Subcutaneous abdominal adipose tissue (tissue), 5 donors: ENCODE measurements at regions not wholly inside any gene's neighbourhood (a gene's known extent, or its start where the extent isn't known, plus 50 kb on each side); places are given as distances from the start of the nearest gene placed in this dataset.
"Not testable (repeated sequence)": the region's sequence is repeated elsewhere in the genome, so short reads cannot be mapped to it uniquely, and the experiment has no call there.

Experiments
- H3K27ac ChIP-seq: one replicate; pipeline ENCODE4 v1.7.0; 2013; ENCODE audit warnings: low read depth, mild to moderate bottlenecking, inconsistent platforms, low read length, moderate library complexity
- H3K27me3 ChIP-seq, 5 donors: one replicate each; pipeline ENCODE4 v1.7.0; 2013; ENCODE audit warnings: low read length in 5 of 5, inconsistent platforms in 1 of 5; ENCODE audit not compliant: control insufficient read depth in 5 of 5, insufficient read depth in 4 of 5
- H3K36me3 ChIP-seq, 5 donors: one replicate each; pipeline ENCODE4 v1.7.0; 2013; ENCODE audit warnings: low read length in 5 of 5; ENCODE audit not compliant: control insufficient read depth in 5 of 5, insufficient read depth in 5 of 5
- H3K4me1 ChIP-seq, 5 donors: one replicate each; pipeline ENCODE4 v1.7.0; 2013; ENCODE audit warnings: low read length in 5 of 5, mild to moderate bottlenecking in 3 of 5, moderate library complexity in 1 of 5; ENCODE audit not compliant: control insufficient read depth in 5 of 5, insufficient read depth in 5 of 5
- H3K4me3 ChIP-seq, 5 donors: one replicate each; pipeline ENCODE4 v1.7.0; 2013; ENCODE audit warnings: low read length in 5 of 5, low read depth in 1 of 5
- H3K9ac ChIP-seq, 5 donors: one replicate each; pipeline ENCODE4 v1.7.0; 2013; ENCODE audit warnings: low read length in 5 of 5, mild to moderate bottlenecking in 4 of 5, moderate library complexity in 3 of 5
- H3K9me3 ChIP-seq, 5 donors: one replicate each; pipeline ENCODE4 v1.7.0; 2013; ENCODE audit warnings: low read length in 5 of 5; ENCODE audit not compliant: control insufficient read depth in 5 of 5
- donor health status: healthy.
- donor health status: healthy.
- donor health status: healthy.
- donor health status: healthy.
- donor health status: healthy.

GRCh38 chr10:21122907-21123306 is 225.8 kb upstream of the NEBL start:
- Histone ChIP-seq H3K4me3 (no peak overlapping the region), H3K9me3 (no peaks in the 10 kb centered on the region), H3K27me3 (peaks cover 0 to 2% (median 0%) of the 10 kb centered on the region in 5 donors), H3K36me3 (no peaks in the 10 kb centered on the region), H3K9ac (no peak overlapping the region), H3K4me1 (no peaks in the 10 kb centered on the region), H3K27ac (no peak overlapping the region)

- H3K9ac ChIP-seq, H3K27ac ChIP-seq, H3K4me1 ChIP-seq, H3K4me3 ChIP-seq, H3K9me3 ChIP-seq, H3K36me3 ChIP-seq, H3K27me3 ChIP-seq: not testable (repeated sequence)
Observed at GRCh38 chr10:21121822-21122221, 224.7 kb upstream of the NEBL start.

- no peak overlapping the region for H3K4me3 ChIP-seq
Observed at GRCh38 chr10:21114683-21115082, 217.6 kb upstream of the NEBL start.

GRCh38 chr10:21110358-21110757 is 213.2 kb upstream of the NEBL start:
- no peaks in the 10 kb centered on the region for H3K4me1 ChIP-seq
- H3K9me3 ChIP-seq: peaks cover 0 to 6% (median 0%) of the 10 kb centered on the region in 5 donors
- H3K4me3 ChIP-seq: no peak overlapping the region
- no peaks in the 10 kb centered on the region for H3K27me3 ChIP-seq
- no peak overlapping the region for H3K9ac ChIP-seq
- H3K27ac ChIP-seq: no peak overlapping the region
- no peaks in the 10 kb centered on the region for H3K36me3 ChIP-seq

More at GRCh38 chr10:21114683-21115082, 217.6 kb upstream of the NEBL start:
- Histone ChIP-seq H3K27ac (no peak overlapping the region), H3K36me3 (no peaks in the 10 kb centered on the region), H3K9me3 (peaks cover 0 to 6% (median 0%) of the 10 kb centered on the region in 5 donors), H3K4me1 (no peaks in the 10 kb centered on the region), H3K27me3 (peaks cover 0 to under 1% (median 0%) of the 10 kb centered on the region in 5 donors), H3K9ac (no peak overlapping the region)

GRCh38 chr10:21106931-21107330 is 209.8 kb upstream of the NEBL start:
- H3K4me1 ChIP-seq, H3K4me3 ChIP-seq, H3K9ac ChIP-seq, H3K36me3 ChIP-seq, H3K27ac ChIP-seq, H3K27me3 ChIP-seq, H3K9me3 ChIP-seq: not testable (repeated sequence)

GRCh38 chr10:21105331-21105730 is 208.2 kb upstream of the NEBL start:
- not testable (repeated sequence) for H3K4me1 ChIP-seq, H3K27me3 ChIP-seq, H3K27ac ChIP-seq, H3K9me3 ChIP-seq, H3K9ac ChIP-seq, H3K36me3 ChIP-seq, H3K4me3 ChIP-seq

GRCh38 chr10:21100871-21101514 is 203.9 kb upstream of the NEBL start:
- no peak overlapping the region for H3K4me3 ChIP-seq
- H3K9me3 ChIP-seq: no peaks in the 10 kb centered on the region
- H3K9ac ChIP-seq: no peak overlapping the region
- H3K27me3 ChIP-seq: no peaks in the 10 kb centered on the region
- H3K4me1 ChIP-seq: peaks cover 0 to 4% (median 0%) of the 10 kb centered on the region in 5 donors
- H3K36me3 ChIP-seq: no peaks in the 10 kb centered on the region
- no peak overlapping the region for H3K27ac ChIP-seq

- Histone ChIP-seq H3K36me3 (no peaks in the 10 kb centered on the region), H3K27me3 (no peaks in the 10 kb centered on the region), H3K27ac (no peak overlapping the region), H3K4me3 (no peak overlapping the region), H3K9ac (no peak overlapping the region), H3K9me3 (no peaks in the 10 kb centered on the region), H3K4me1 (peaks cover 0 to 4% (median 0%) of the 10 kb centered on the region in 5 donors)
Observed at GRCh38 chr10:21100190-21100589, 203.1 kb upstream of the NEBL start.

- Histone ChIP-seq H3K9me3 (no peaks in the 10 kb centered on the region), H3K27me3 (no peaks in the 10 kb centered on the region), H3K9ac (no peak overlapping the region), H3K36me3 (no peaks in the 10 kb centered on the region), H3K27ac (no peak overlapping the region), H3K4me1 (peaks cover 0 to 4% (median 0%) of the 10 kb centered on the region in 5 donors), H3K4me3 (no peak overlapping the region)
Observed at GRCh38 chr10:21099291-21100062, 202.4 kb upstream of the NEBL start.

GRCh38 chr10:21097926-21098355 is 200.8 kb upstream of the NEBL start:
- Histone ChIP-seq H3K4me1 (peaks cover 0 to 4% (median 0%) of the 10 kb centered on the region in 5 donors), H3K4me3 (no peak overlapping the region), H3K36me3 (no peaks in the 10 kb centered on the region), H3K9me3 (no peaks in the 10 kb centered on the region), H3K27ac (no peak overlapping the region), H3K9ac (no peak overlapping the region), H3K27me3 (no peaks in the 10 kb centered on the region)
